T-cell (primary cell): ENCODE measurements at regions not wholly inside any gene's neighbourhood (a gene's known extent, or its start where the extent isn't known, plus 50 kb on each side); places are given as distances from the start of the nearest gene placed in this dataset.

Experiments
- ATAC-seq, 4 experiments: fragments of 200-7000 bp in 3 of 4; fragments of 150-1000 bp in 1 of 4; cut with Tn5 transposase; replicated peaks in 1 of 4; 1 replicate in 3 of 4; 2 replicates in 1 of 4; pipeline ENCODE4 v1.10.0; 2021; ENCODE audit warnings: moderate library complexity in 3 of 4, mild to moderate bottlenecking in 2 of 4, moderate number of reproducible peaks in 1 of 4
- CTCF ChIA-PET, 2 donors: fragments of 300-600 bp; sonication (Branson Sonifier 250); formaldehyde crosslinking; loops; one replicate each; lab custom pipeline; 2022; ENCODE audit warnings: antibody characterized with exemption in 2 of 2; lab: Charles Lee
- POLR2A ChIA-PET, 2 donors: fragments of 300-600 bp; sonication (Branson Sonifier 250); formaldehyde crosslinking; loops; one replicate each; lab custom pipeline; 2022; ENCODE audit warnings: antibody characterized with exemption in 2 of 2; lab: Charles Lee
- DNase-seq, 35 experiments: peaks; one replicate each; pipeline versions ENCODE4 v3.0.0 to v3.0.0-alpha.2; 2013 to 2023
- H3K27ac ChIP-seq: one replicate; pipeline ENCODE4 v1.5.1; 2013; ENCODE audit warnings: low read length
- H3K27me3 ChIP-seq, 2 experiments: replicated peaks in 1 of 2; 1 replicate in 1 of 2; 2 replicates in 1 of 2; pipeline versions ENCODE4 v1.6.1 to v1.7.0; 2013; ENCODE audit warnings: low read length in 1 of 2, mixed read lengths in 1 of 2; ENCODE audit not compliant: control insufficient read depth in 2 of 2, insufficient read depth in 2 of 2; ENCODE audit errors: extremely low read depth in 1 of 2
- H3K36me3 ChIP-seq, 2 donors: 1 replicate in 1 of 2; 2 replicates in 1 of 2; pipeline versions ENCODE4 v1.6.1 to v1.7.0; 2013; ENCODE audit warnings: low read length in 1 of 2; ENCODE audit not compliant: control insufficient read depth in 2 of 2, insufficient read depth in 1 of 2; ENCODE audit errors: extremely low read depth in 1 of 2
- H3K4me1 ChIP-seq, 2 experiments: 1 replicate in 1 of 2; 2 replicates in 1 of 2; pipeline versions ENCODE4 v1.6.1 to v1.7.0; 2013; ENCODE audit warnings: low read length in 2 of 2, mixed read lengths in 1 of 2; ENCODE audit not compliant: insufficient read depth in 2 of 2, control insufficient read depth in 1 of 2; ENCODE audit errors: extremely low read depth in 1 of 2
- H3K4me3 ChIP-seq, 2 donors: 1 replicate in 1 of 2; 2 replicates in 1 of 2; pipeline versions ENCODE4 v1.5.1 to v1.7.0; 2013; ENCODE audit warnings: mild to moderate bottlenecking in 2 of 2, low read length in 1 of 2, moderate library complexity in 1 of 2; ENCODE audit not compliant: control insufficient read depth in 1 of 2; ENCODE audit errors: extremely low read depth in 1 of 2
- H3K9me3 ChIP-seq: 2 replicates; pipeline ENCODE4 v1.7.0; 2013
- H3K27ac Mint-ChIP-seq, 2 donors: one replicate each; pipeline ENCODE4 v1.8.0; 2020 to 2021; ENCODE audit warnings: mild to moderate bottlenecking in 2 of 2, mixed read lengths in 2 of 2
- H3K27me3 Mint-ChIP-seq, 2 donors: one replicate each; pipeline ENCODE4 v1.8.0; 2021 to 2022; ENCODE audit warnings: mixed read lengths in 2 of 2
- H3K36me3 Mint-ChIP-seq: one replicate; pipeline ENCODE4 v1.8.0; 2021; ENCODE audit warnings: mixed read lengths
- H3K4me1 Mint-ChIP-seq, 3 donors: one replicate each; pipeline ENCODE4 v1.8.0; 2020 to 2022; ENCODE audit warnings: mixed read lengths in 3 of 3, mild to moderate bottlenecking in 1 of 3
- H3K4me3 Mint-ChIP-seq, 3 donors: one replicate each; pipeline ENCODE4 v1.8.0; 2020 to 2022; ENCODE audit warnings: mild to moderate bottlenecking in 3 of 3, mixed read lengths in 3 of 3, moderate library complexity in 3 of 3
- H3K9me3 Mint-ChIP-seq, 3 donors: one replicate each; pipeline ENCODE4 v1.8.0; 2020 to 2022; ENCODE audit warnings: mixed read lengths in 3 of 3
- WGBS: methylation state at CpG from one replicate; pipeline ENCODE4 v1.1.5; 2013; ENCODE audit warnings: missing lambda C conversion rate; ENCODE audit not compliant: insufficient coverage; 5-methylcytosine and 5-hydroxymethylcytosine counted together

DNA sequence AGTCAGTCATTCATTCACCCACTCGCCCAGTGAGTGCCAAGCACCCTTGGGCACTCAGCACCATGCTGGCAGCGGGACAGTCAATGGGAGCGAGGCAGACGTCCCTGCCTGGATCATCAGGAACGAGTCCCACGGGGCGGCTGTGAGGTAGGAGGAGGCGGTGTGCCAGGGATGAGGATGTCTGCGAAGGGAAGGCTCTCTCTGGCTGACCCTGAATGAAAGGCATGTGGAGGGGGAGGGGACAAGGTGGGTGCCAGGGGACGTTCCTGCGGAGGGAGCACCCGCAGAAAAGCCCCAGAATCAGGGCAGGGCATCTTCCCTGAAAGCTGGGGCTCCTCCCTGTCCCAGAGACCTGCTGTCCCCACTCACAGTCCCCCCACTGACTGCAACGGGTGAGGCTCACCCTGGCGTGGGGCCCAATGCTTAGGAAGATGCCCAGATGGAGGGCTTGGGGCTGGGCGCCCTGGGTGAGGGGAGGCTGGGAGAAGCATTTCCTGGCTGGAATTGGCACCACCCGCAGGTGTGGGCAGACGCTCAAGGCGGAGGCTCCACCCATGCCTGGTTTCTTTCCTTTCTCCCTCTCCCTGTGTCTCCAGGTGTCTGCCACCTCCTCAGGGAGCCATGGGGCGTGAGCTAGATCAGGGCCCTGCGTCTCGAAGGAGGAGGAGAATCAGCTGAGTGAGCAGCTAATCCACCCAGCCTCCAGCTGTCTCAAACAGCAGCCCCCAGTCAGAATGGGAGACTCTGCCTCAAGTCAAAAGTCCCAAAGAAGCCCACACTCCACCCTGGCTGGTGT is 179.0 kb upstream of the PPP1R26 start:
- Mint-ChIP-seq H3K4me1 (no peaks in the 10 kb centered on the region), H3K36me3 (no peaks in the 10 kb centered on the region), H3K27me3 (peaks cover 8 to 14% of the 10 kb centered on the region in 2 donors), H3K27ac (no peak overlapping the region), H3K9me3 (peaks cover 0 to 10% (median 0%) of the 10 kb centered on the region in 3 donors), H3K4me3 (no peak overlapping the region)
- POLR2A ChIA-PET = no interaction called here
- H3K27me3 ChIP-seq = peaks cover 0 to 38% of the 10 kb centered on the region in 2 experiments
- no peaks in the 10 kb centered on the region for H3K36me3 ChIP-seq
- no peak overlapping the region for H3K27ac ChIP-seq
- H3K9me3 ChIP-seq = no peaks in the 10 kb centered on the region
- CTCF ChIA-PET = no interaction called here
- H3K4me3 ChIP-seq = no peak overlapping the region
- ATAC-seq = no peak
- 82% methylated on average over 9 of the region's 21 CpGs for WGBS
- H3K4me1 ChIP-seq = no peaks in the 10 kb centered on the region
- DNase-seq = no peak

- ATAC-seq = no peak
- no peak overlapping the region for H3K27ac ChIP-seq
- DNase-seq = no peak
- peaks cover 0 to 41% of the 10 kb centered on the region in 2 experiments for H3K27me3 ChIP-seq
- H3K4me3 ChIP-seq = no peak overlapping the region
- 71% methylated on average over 33 of the region's 40 CpGs for WGBS
- Mint-ChIP-seq H3K36me3 (no peaks in the 10 kb centered on the region), H3K27me3 (peaks cover 11 to 12% of the 10 kb centered on the region in 2 donors), H3K27ac (no peak overlapping the region), H3K4me1 (no peaks in the 10 kb centered on the region), H3K9me3 (peaks cover 0 to 10% (median 0%) of the 10 kb centered on the region in 3 donors), H3K4me3 (no peak overlapping the region)
- no peaks in the 10 kb centered on the region for H3K4me1 ChIP-seq
- ChIA-PET CTCF (no interaction called here), POLR2A (no interaction called here)
- no peaks in the 10 kb centered on the region for H3K36me3 ChIP-seq
- no peaks in the 10 kb centered on the region for H3K9me3 ChIP-seq
Measured at GRCh38 chr9:135301271-135302263, 178.0 kb upstream of the PPP1R26 start.

GRCh38 chr9:135302329-135303279 is 177.0 kb upstream of the PPP1R26 start:
- peaks cover 16 to 20% of the 10 kb centered on the region in 2 donors for H3K27me3 Mint-ChIP-seq
- H3K4me3 Mint-ChIP-seq = no peak overlapping the region
- H3K4me1 Mint-ChIP-seq = no peaks in the 10 kb centered on the region
- DNase-seq (no peak), ATAC-seq (no peak)
- CTCF ChIA-PET = no interaction called here
- no peaks in the 10 kb centered on the region for H3K36me3 ChIP-seq
- H3K27me3 ChIP-seq = peaks cover 0 to 41% of the 10 kb centered on the region in 2 experiments
- WGBS = 78% methylated on average over 20 of the region's 28 CpGs
- no peaks in the 10 kb centered on the region for H3K9me3 ChIP-seq
- POLR2A ChIA-PET = no interaction called here
- no peak overlapping the region for H3K27ac ChIP-seq
- no peak overlapping the region for H3K4me3 ChIP-seq
- no peaks in the 10 kb centered on the region for H3K4me1 ChIP-seq
- no peak overlapping the region for H3K27ac Mint-ChIP-seq
- no peaks in the 10 kb centered on the region for H3K36me3 Mint-ChIP-seq
- peaks cover 0 to 10% (median 0%) of the 10 kb centered on the region in 3 donors for H3K9me3 Mint-ChIP-seq

DNA sequence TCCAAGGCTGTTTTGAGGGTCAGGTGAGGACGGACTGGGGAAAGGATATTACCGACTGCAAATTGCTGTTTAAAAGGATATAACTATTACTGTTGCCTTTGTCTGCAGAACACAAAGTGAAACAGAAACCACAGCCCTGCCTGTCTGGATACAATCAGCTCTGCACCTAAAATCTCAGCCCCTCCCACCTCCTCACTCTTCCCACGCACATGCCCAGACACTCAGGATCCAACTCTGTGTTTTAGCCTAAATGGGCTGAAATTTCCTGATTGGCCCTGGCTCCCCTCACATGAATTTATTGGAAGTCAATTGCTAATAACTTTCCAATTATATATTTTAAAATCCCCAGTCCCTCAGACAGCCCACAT is 176.3 kb upstream of the PPP1R26 start:
- Histone ChIP-seq H3K4me3 (no peak overlapping the region), H3K4me1 (no peaks in the 10 kb centered on the region), H3K9me3 (no peaks in the 10 kb centered on the region), H3K27ac (no peak overlapping the region), H3K36me3 (no peaks in the 10 kb centered on the region), H3K27me3 (peaks cover 0 to 38% of the 10 kb centered on the region in 2 experiments)
- no peaks in the 10 kb centered on the region for H3K4me1 Mint-ChIP-seq
- peaks cover 16 to 20% of the 10 kb centered on the region in 2 donors for H3K27me3 Mint-ChIP-seq
- peaks cover 0 to 10% (median 0%) of the 10 kb centered on the region in 3 donors for H3K9me3 Mint-ChIP-seq
- H3K27ac Mint-ChIP-seq = no peak overlapping the region
- no peaks in the 10 kb centered on the region for H3K36me3 Mint-ChIP-seq
- H3K4me3 Mint-ChIP-seq = no peak overlapping the region
- ChIA-PET CTCF (no interaction called here), POLR2A (no interaction called here)
- WGBS = 41% methylated on average over 3 of the region's 3 CpGs
- no peak for ATAC-seq
- DNase-seq = no peak

DNA sequence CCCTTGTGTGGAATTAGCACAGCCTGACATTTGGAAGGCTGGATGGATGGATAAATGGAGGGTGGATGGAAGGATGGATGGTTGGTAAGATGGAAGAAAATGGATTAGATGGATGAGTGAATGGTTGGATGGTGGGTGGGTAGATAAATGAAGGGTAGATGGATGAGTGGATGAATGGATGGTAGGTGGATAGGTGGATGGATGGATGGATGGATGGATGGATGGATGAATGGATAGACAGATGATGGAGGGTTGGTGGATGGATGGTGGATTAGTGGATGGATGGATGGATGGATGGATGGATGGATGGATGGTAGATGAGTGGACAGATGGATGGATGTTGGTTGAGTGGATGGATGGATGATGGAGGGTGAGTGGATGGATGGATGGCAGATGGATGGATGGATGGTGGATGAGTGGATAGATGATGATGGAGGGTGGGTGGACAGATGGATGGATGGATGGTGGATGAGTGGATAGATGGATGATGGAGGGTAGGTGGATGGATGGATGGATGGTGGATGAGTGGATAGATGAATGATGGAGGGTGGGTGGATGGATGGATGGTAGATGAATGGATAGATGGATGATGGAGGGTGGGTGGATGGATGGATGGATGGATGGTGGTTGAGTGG is 175.6 kb upstream of the PPP1R26 start:
- POLR2A ChIA-PET = no interaction called here
- H3K4me1 ChIP-seq = no peaks in the 10 kb centered on the region
- Mint-ChIP-seq H3K27ac (no peak overlapping the region), H3K9me3 (peaks cover 0 to 10% (median 0%) of the 10 kb centered on the region in 3 donors), H3K27me3 (peaks cover 16 to 26% of the 10 kb centered on the region in 2 donors), H3K4me3 (no peak overlapping the region), H3K36me3 (no peaks in the 10 kb centered on the region), H3K4me1 (no peaks in the 10 kb centered on the region)
- H3K36me3 ChIP-seq = no peaks in the 10 kb centered on the region
- CTCF ChIA-PET = no interaction called here
- H3K27me3 ChIP-seq = peaks cover 0 to 42% of the 10 kb centered on the region in 2 experiments
- ATAC-seq (no peak), DNase-seq (no peak)
- no peaks in the 10 kb centered on the region for H3K9me3 ChIP-seq
- no peak overlapping the region for H3K27ac ChIP-seq
- no peak overlapping the region for H3K4me3 ChIP-seq
